ENCODE measurements at regions not wholly inside any gene's neighbourhood (a gene's known extent, or its start where the extent isn't known, plus 50 kb on each side); places are given as distances from the start of the nearest gene placed in this dataset.

GRCh38 chr12:25781232-25781631, 177.2 kb upstream of the RASSF8 start:
- ATAC-seq (no peak), DNase-seq (no peak)
- Histone ChIP-seq H3K9me3 (no peaks in the 10 kb centered on the region), H3K4me1 (ENCODE audit: low read depth) (no peaks in the 10 kb centered on the region), H3K4me3 (no peak overlapping the region), H3K36me3 (ENCODE audit: low read depth) (no peaks in the 10 kb centered on the region)
- intact Hi-C loops (cut with DNase I, micrococcal nuclease): no loop called here
- TF ChIP-seq CTCF (IDR thresholded peaks at IDR 0.05): no peak

- TF ChIP-seq CTCF (IDR thresholded peaks at IDR 0.05): no peak
- no peaks in the 10 kb centered on the region for H3K4me1 ChIP-seq (ENCODE audit: low read depth)
- intact Hi-C loops (cut with DNase I, micrococcal nuclease): no loop called here
- H3K9me3 ChIP-seq: no peaks in the 10 kb centered on the region
- DNase-seq: no peak
- no peaks in the 10 kb centered on the region for H3K36me3 ChIP-seq (ENCODE audit: low read depth)
- no peak for ATAC-seq
- H3K4me3 ChIP-seq: no peak overlapping the region
Measured at GRCh38 chr12:25783566-25783965, 174.9 kb upstream of the RASSF8 start.

GRCh38 chr12:25784669-25785068, 173.8 kb upstream of the RASSF8 start:
- no peak overlapping the region for H3K4me3 ChIP-seq
- H3K9me3 ChIP-seq: no peaks in the 10 kb centered on the region
- ATAC-seq (no peak), DNase-seq (no peak)
- no peaks in the 10 kb centered on the region for H3K36me3 ChIP-seq (ENCODE audit: low read depth)
- no peaks in the 10 kb centered on the region for H3K4me1 ChIP-seq (ENCODE audit: low read depth)
- TF ChIP-seq CTCF (IDR thresholded peaks at IDR 0.05): no peak
- intact Hi-C loops (cut with DNase I, micrococcal nuclease): no loop called here

- no peak for TF ChIP-seq CTCF (IDR thresholded peaks at IDR 0.05)
- Histone ChIP-seq H3K4me1 (ENCODE audit: low read depth) (no peaks in the 10 kb centered on the region), H3K36me3 (ENCODE audit: low read depth) (no peaks in the 10 kb centered on the region), H3K9me3 (no peaks in the 10 kb centered on the region), H3K4me3 (no peak overlapping the region)
- DNase-seq: no peak
- intact Hi-C loops (cut with DNase I, micrococcal nuclease): no loop called here
- ATAC-seq: no peak
Measured at GRCh38 chr12:25785134-25785533, 173.3 kb upstream of the RASSF8 start.

- intact Hi-C loops (cut with DNase I, micrococcal nuclease): no loop called here
- Histone ChIP-seq H3K4me3 (no peak overlapping the region), H3K4me1 (ENCODE audit: low read depth) (no peaks in the 10 kb centered on the region), H3K36me3 (ENCODE audit: low read depth) (no peaks in the 10 kb centered on the region), H3K9me3 (no peaks in the 10 kb centered on the region)
- ATAC-seq (no peak), DNase-seq (no peak)
- no peak for TF ChIP-seq CTCF (IDR thresholded peaks at IDR 0.05)
Measured at GRCh38 chr12:25787701-25788100, 170.8 kb upstream of the RASSF8 start.

GRCh38 chr12:25788707-25789442, 169.6 kb upstream of the RASSF8 start:
- Histone ChIP-seq H3K4me1 (ENCODE audit: low read depth) (no peaks in the 10 kb centered on the region), H3K9me3 (no peaks in the 10 kb centered on the region), H3K36me3 (ENCODE audit: low read depth) (no peaks in the 10 kb centered on the region), H3K4me3 (no peak overlapping the region)
- no peak for TF ChIP-seq CTCF (IDR thresholded peaks at IDR 0.05)
- intact Hi-C loops (cut with DNase I, micrococcal nuclease): no loop called here
- ATAC-seq (no peak), DNase-seq (no peak)

Data from mucosa of descending colon (tissue), 3 donors.